IMR-90 (cell line): ENCODE measurements at regions not wholly inside any gene's neighbourhood (a gene's known extent, or its start where the extent isn't known, plus 50 kb on each side); places are given as distances from the start of the nearest gene placed in this dataset.

Source experiments
- ATAC-seq: fragments of 200-7000 bp; cut with Tn5 transposase; 2 replicates; pipeline ENCODE4 v1.9.1; 2020; ENCODE audit warnings: low read depth, mild to moderate bottlenecking, moderate library complexity
- BruUV-seq: library from RNA; stranded (reverse); fragments of 400-500 nt; replicated peaks from 2 replicates; lab custom pipeline; 2021; lab: Mats Ljungman, UMichigan
- CTCF ChIA-PET: fragments of 300-600 bp; formaldehyde crosslinking; extraction: SDS; loops from one replicate; lab custom pipeline; 2021; ENCODE audit warnings: antibody characterized with exemption; lab: Yijun Ruan, JAX
- POLR2A ChIA-PET: fragments of 300-600 bp; sonication (Branson Sonifier 250); formaldehyde crosslinking; loops from one replicate; lab custom pipeline; 2022; ENCODE audit warnings: antibody characterized with exemption; ENCODE audit not compliant: unreplicated experiment; lab: Charles Lee
- DNase-seq: peaks from one replicate; pipeline ENCODE4 v3.0.0; 2013
- H2AFZ ChIP-seq: replicated peaks from 2 replicates; pipeline ENCODE3; 2013; ENCODE audit warnings: low read length, mild to moderate bottlenecking; ENCODE audit not compliant: poor library complexity
- H2AK5ac ChIP-seq: 2 replicates; pipeline ENCODE4 v1.6.1; 2013; ENCODE audit warnings: low read depth, low read length, inconsistent platforms
- H2AK9ac ChIP-seq: replicated peaks from 2 replicates; pipeline ENCODE3; 2013; ENCODE audit warnings: mild to moderate bottlenecking, low read depth, low read length, moderate library complexity; ENCODE audit not compliant: poor library complexity
- H2BK120ac ChIP-seq: 2 replicates; pipeline ENCODE4 v1.6.1; 2013; ENCODE audit warnings: low read depth, low read length, inconsistent platforms
- H2BK15ac ChIP-seq: 3 replicates; pipeline ENCODE4 v1.6.1; 2013; ENCODE audit warnings: low read depth, low read length, inconsistent platforms
- H2BK20ac ChIP-seq: 2 replicates; pipeline ENCODE4 v1.6.1; 2013; ENCODE audit warnings: low read depth, mild to moderate bottlenecking, inconsistent platforms, low read length, moderate library complexity
- H2BK5ac ChIP-seq: 2 replicates; pipeline ENCODE4 v1.6.1; 2013; ENCODE audit warnings: mild to moderate bottlenecking, low read depth, low read length, inconsistent platforms; ENCODE audit not compliant: poor library complexity, severe bottlenecking
- H3K14ac ChIP-seq: replicated peaks from 2 replicates; pipeline ENCODE4 v1.6.1; 2013; ENCODE audit warnings: low read depth, low read length, inconsistent platforms
- H3K18ac ChIP-seq: 2 replicates; pipeline ENCODE4 v1.6.1; 2013; ENCODE audit warnings: low read depth, low read length, control low read depth
- H3K23ac ChIP-seq: 2 replicates; pipeline ENCODE4 v1.6.1; 2013; ENCODE audit warnings: low read depth, low read length, inconsistent platforms
- H3K27ac ChIP-seq: 2 replicates; pipeline ENCODE4 v1.5.1; 2013; ENCODE audit warnings: mild to moderate bottlenecking, control low read depth, low read length; ENCODE audit not compliant: insufficient read depth
- H3K27me3 ChIP-seq: 2 replicates; pipeline ENCODE4 v1.6.1; 2013; ENCODE audit warnings: low read length; ENCODE audit not compliant: control insufficient read depth, insufficient read depth
- H3K36me3 ChIP-seq: 2 replicates; pipeline ENCODE4 v1.6.1; 2013; ENCODE audit warnings: low read length, mixed read lengths; ENCODE audit not compliant: control insufficient read depth, insufficient read depth
- H3K4ac ChIP-seq: 2 replicates; pipeline ENCODE4 v1.6.1; 2013; ENCODE audit warnings: low read depth, low read length, inconsistent platforms
- H3K4me1 ChIP-seq: 2 replicates; pipeline ENCODE4 v1.6.1; 2013; ENCODE audit warnings: low read length, mixed read lengths; ENCODE audit not compliant: control insufficient read depth, insufficient read depth
- H3K4me2 ChIP-seq: 2 replicates; pipeline ENCODE4 v1.6.1; 2013; ENCODE audit warnings: low read depth, mild to moderate bottlenecking, control low read depth, low read length, moderate library complexity
- H3K4me3 ChIP-seq: 2 replicates; pipeline ENCODE4 v1.5.1; 2013; ENCODE audit warnings: low read depth, mild to moderate bottlenecking, control low read depth, low read length, moderate library complexity; ENCODE audit not compliant: insufficient read depth
- H3K56ac ChIP-seq: 2 replicates; pipeline ENCODE4 v1.6.1; 2013; ENCODE audit warnings: low read length, inconsistent platforms; ENCODE audit not compliant: insufficient read depth; ENCODE audit errors: extremely low read depth
- H3K79me1 ChIP-seq, 2 experiments: 2 replicates each; pipeline ENCODE4 v1.6.1; 2013; ENCODE audit warnings: low read length in 2 of 2, inconsistent platforms in 1 of 2, low read depth in 1 of 2
- H3K9ac ChIP-seq: 2 replicates; pipeline ENCODE4 v1.6.1; 2013; ENCODE audit warnings: low read depth, low read length, control low read depth
- H3K9me1 ChIP-seq: 2 replicates; pipeline ENCODE4 v1.6.1; 2013; ENCODE audit warnings: low read length, inconsistent platforms; ENCODE audit not compliant: insufficient read depth
- H3K9me3 ChIP-seq: 2 replicates; pipeline ENCODE4 v1.6.1; 2013; ENCODE audit warnings: low read length; ENCODE audit not compliant: control insufficient read depth, insufficient read depth
- H4K20me1 ChIP-seq: 2 replicates; pipeline ENCODE4 v1.6.1; 2013; ENCODE audit warnings: low read length, inconsistent platforms; ENCODE audit not compliant: insufficient read depth
- H4K5ac ChIP-seq: 2 replicates; pipeline ENCODE4 v1.6.1; 2013; ENCODE audit warnings: mild to moderate bottlenecking, low read depth, low read length, control low read depth
- H4K8ac ChIP-seq, 2 experiments: 2 replicates each; pipeline ENCODE4 v1.6.1; 2013; ENCODE audit warnings: low read depth in 2 of 2, low read length in 2 of 2, control low read depth in 1 of 2, inconsistent platforms in 1 of 2
- H4K91ac ChIP-seq: 2 replicates; pipeline ENCODE4 v1.6.1; 2013; ENCODE audit warnings: low read depth, low read length, inconsistent platforms; ENCODE audit not compliant: insufficient read depth
- BHLHE40 ChIP-seq: fragments of 150-350 bp; IDR thresholded peaks from 2 replicates; pipeline ENCODE4 v1.6.1; 2016; ENCODE audit warnings: mild to moderate bottlenecking, low read depth, low read length
- CEBPB ChIP-seq: IDR thresholded peaks from 2 replicates; pipeline ENCODE4 v1.6.1; 2012; ENCODE audit warnings: low read depth, low read length, improper control_type of control experiment
- CHD1 ChIP-seq: IDR thresholded peaks from 2 replicates; pipeline ENCODE4 v1.6.1; 2012; ENCODE audit warnings: low read depth, low read length, improper control_type of control experiment
- CTCF ChIP-seq: conservative IDR thresholded peaks from 2 replicates; pipeline ENCODE4 v1.5.1; 2012; ENCODE audit warnings: mild to moderate bottlenecking, low read depth, low read length, improper control_type of control experiment
- ELK1 ChIP-seq: fragments of 150-350 bp; IDR thresholded peaks from 2 replicates; pipeline ENCODE4 v1.6.1; 2016; ENCODE audit warnings: low read depth, mild to moderate bottlenecking, low read length, moderate library complexity, borderline replicate concordance
- FOS ChIP-seq: fragments of 150-350 bp; IDR thresholded peaks from 2 replicates; pipeline ENCODE4 v1.6.1; 2016; ENCODE audit warnings: low read depth, low read length
- MAFK ChIP-seq: IDR thresholded peaks from 2 replicates; pipeline ENCODE4 v1.6.1; 2012; ENCODE audit warnings: low read depth, low read length, improper control_type of control experiment
- MAZ ChIP-seq: IDR thresholded peaks from 2 replicates; pipeline ENCODE4 v1.6.1; 2012; ENCODE audit warnings: low read depth, mild to moderate bottlenecking, low read length, improper control_type of control experiment, moderate library complexity, borderline replicate concordance
- MXI1 ChIP-seq: IDR thresholded peaks from 2 replicates; pipeline ENCODE4 v1.6.1; 2012; ENCODE audit warnings: low read depth, mild to moderate bottlenecking, low read length, moderate library complexity, borderline replicate concordance
- NFE2L2 ChIP-seq: fragments of 150-350 bp; IDR thresholded peaks from 2 replicates; pipeline ENCODE4 v1.6.1; 2016; ENCODE audit warnings: low read depth, mild to moderate bottlenecking, low read length
- POLR2A ChIP-seq: IDR thresholded peaks from 2 replicates; pipeline ENCODE4 v1.6.1; 2012; ENCODE audit warnings: mild to moderate bottlenecking, low read depth, low read length
- RAD21 ChIP-seq: IDR thresholded peaks from 2 replicates; pipeline ENCODE4 v1.6.1; 2012; ENCODE audit warnings: low read length, improper control_type of control experiment
- RCOR1 ChIP-seq: IDR thresholded peaks from 2 replicates; pipeline ENCODE4 v1.6.1; 2012; ENCODE audit warnings: mild to moderate bottlenecking, low read length, improper control_type of control experiment; ENCODE audit not compliant: insufficient replicate concordance
- RFX5 ChIP-seq: IDR thresholded peaks from 2 replicates; pipeline ENCODE4 v1.8.0; 2012; ENCODE audit warnings: low read depth, mild to moderate bottlenecking, low read length, moderate library complexity
- SMC3 ChIP-seq: fragments of 150-350 bp; IDR thresholded peaks from 2 replicates; pipeline ENCODE4 v1.6.1; 2016; ENCODE audit warnings: low read depth, mild to moderate bottlenecking, antibody characterized with exemption, low read length, moderate library complexity
- USF2 ChIP-seq: fragments of 150-350 bp; IDR thresholded peaks from 2 replicates; pipeline ENCODE4 v1.6.1; 2017; ENCODE audit warnings: mild to moderate bottlenecking, antibody characterized with exemption, low read length, low read depth
- WGBS, 2 experiments: methylation state at CpG; one replicate each; pipeline versions ENCODE4 v1.1.5 to v1.1.7; 2013; ENCODE audit warnings: missing lambda C conversion rate in 2 of 2; ENCODE audit not compliant: insufficient read length in 1 of 2; ENCODE audit errors: extremely low coverage in 2 of 2; 5-methylcytosine and 5-hydroxymethylcytosine counted together
- dilution Hi-C: fragments of 300-500 bp; cut with HindIII; formaldehyde crosslinking; loops from one replicate; pipeline ENCODE4 v1.14.3; 2018; ENCODE audit warnings: low sequenced_read_pairs; ENCODE audit not compliant: unreplicated experiment
- in situ Hi-C: fragments of 300-500 bp; cut with MboI; formaldehyde crosslinking; loops from 3 replicates; pipeline ENCODE4 v1.14.3; 2019; ENCODE audit warnings: low sequenced_read_pairs, inconsistent platforms, mixed read lengths
- intact Hi-C: fragments of 100-400 bp; cut with micrococcal nuclease; formaldehyde crosslinking; loops from 2 replicates; pipeline ENCODE4 v1.10.0; 2022

GRCh38 chr12:115799610-115800009 is 477.9 kb downstream of the MED13L start:
- no peak for DNase-seq
- no peak overlapping the region for H2BK20ac ChIP-seq
- H4K8ac ChIP-seq: no peak overlapping the region
- no peak overlapping the region for H2BK5ac ChIP-seq
- POLR2A ChIA-PET: no interaction called here
- no peak overlapping the region for H3K4me3 ChIP-seq
- no peak overlapping the region for H2BK15ac ChIP-seq
- ATAC-seq: no peak
- H4K20me1 ChIP-seq: no peaks in the 10 kb centered on the region
- TF ChIP-seq CTCF (no peak), SMC3 (no peak), NFE2L2 (no peak), MAFK (no peak), USF2 (no peak), BHLHE40 (no peak), RAD21 (no peak), POLR2A (no peak), FOS (no peak), MXI1 (no peak), CHD1 (no peak), RFX5 (no peak), ELK1 (no peak), MAZ (no peak), RCOR1 (no peak), CEBPB (no peak)
- no peak overlapping the region for H3K23ac ChIP-seq
- no peak overlapping the region for H2AK5ac ChIP-seq
- in situ Hi-C loops (no loop called here), dilution Hi-C loops (no loop called here), intact Hi-C loops (no loop called here)
- no peak overlapping the region for H4K91ac ChIP-seq
- no peak overlapping the region for H3K56ac ChIP-seq
- H3K9me3 ChIP-seq: no peaks in the 10 kb centered on the region
- H3K9ac ChIP-seq: no peak overlapping the region
- H2AFZ ChIP-seq: no peak overlapping the region
- no peak overlapping the region for H3K27ac ChIP-seq
- H2BK120ac ChIP-seq: no peak overlapping the region
- H3K4ac ChIP-seq: no peak overlapping the region
- WGBS, 2 experiments: 100% methylated on average over 1 of the region's 4 CpGs; no CpG with 5 or more reads in 1 of the 2 experiments
- H3K4me1 ChIP-seq: no peaks in the 10 kb centered on the region
- H3K9me1 ChIP-seq: no peaks in the 10 kb centered on the region
- CTCF ChIA-PET: no interaction called here
- H3K18ac ChIP-seq: no peak overlapping the region
- no peak overlapping the region for H3K14ac ChIP-seq
- H3K4me2 ChIP-seq: no peak overlapping the region
- H3K36me3 ChIP-seq: no peaks in the 10 kb centered on the region
- H4K5ac ChIP-seq: no peak overlapping the region
- no peaks in the 10 kb centered on the region for H3K27me3 ChIP-seq
- BruUV-seq: no TSS peak
- H3K79me1 ChIP-seq: no peaks in the 10 kb centered on the region
- H2AK9ac ChIP-seq: no peak overlapping the region
